Amniotic epithelial cell (primary cell): ENCODE measurements at regions not wholly inside any gene's neighbourhood (a gene's known extent, or its start where the extent isn't known, plus 50 kb on each side); places are given as distances from the start of the nearest gene placed in this dataset.

Source experiments
- DNase-seq: peaks from one replicate; pipeline ENCODE4 v3.0.0-alpha.2; 2010; ENCODE audit warnings: low read depth

GRCh38 chr1:55618199-55618598, 403.0 kb upstream of the USP24 start:
- DNase-seq, result peak; percentile 79

GRCh38 chr1:55617288-55617982, 402.3 kb upstream of the USP24 start:
- DNase-seq, result no peak

GRCh38 chr1:55612988-55613387, 397.8 kb upstream of the USP24 start:
- DNase-seq, result no peak

DNA sequence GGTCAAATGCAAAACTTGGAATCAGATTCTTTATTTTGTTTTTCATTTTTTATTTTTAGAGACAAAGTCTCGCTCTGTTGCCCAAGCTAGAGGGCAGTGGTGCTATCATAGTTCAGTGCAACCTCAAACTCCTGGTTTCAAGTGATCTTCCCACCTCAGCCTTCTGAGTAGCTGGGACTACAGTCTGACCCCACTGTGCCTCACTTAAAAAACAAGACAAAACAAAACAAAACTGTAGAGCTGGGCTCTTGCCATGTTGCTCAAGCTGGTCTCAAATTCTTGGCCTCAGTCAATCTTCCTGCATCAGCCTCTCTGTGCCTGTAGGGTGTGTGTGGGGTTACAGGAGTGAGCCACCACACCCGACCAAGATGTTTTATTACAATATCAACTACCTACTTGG, 396.0 kb upstream of the USP24 start:
- no peak for DNase-seq

GRCh38 chr1:55610203-55610602, 395.0 kb upstream of the USP24 start:
- no peak for DNase-seq

DNA sequence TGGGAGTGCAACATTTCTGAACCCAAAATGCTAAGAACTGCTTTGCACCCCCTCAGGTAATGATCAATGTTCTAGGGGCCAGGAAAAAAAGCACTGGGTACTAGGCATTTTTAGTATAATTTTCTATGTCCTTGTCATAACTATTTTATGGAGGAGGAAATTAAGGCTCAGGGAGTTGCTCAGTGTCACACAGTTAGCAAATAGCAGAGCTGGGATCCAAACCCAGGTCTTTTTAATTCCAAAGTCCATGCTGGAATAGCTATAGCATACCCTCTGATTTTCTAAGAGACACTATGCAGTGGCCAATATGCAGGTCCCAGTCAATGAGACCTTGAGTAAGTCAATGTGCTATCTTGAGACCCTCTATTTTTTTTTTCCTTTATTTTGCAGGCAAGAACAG, 394.5 kb upstream of the USP24 start:
- no peak for DNase-seq

DNA sequence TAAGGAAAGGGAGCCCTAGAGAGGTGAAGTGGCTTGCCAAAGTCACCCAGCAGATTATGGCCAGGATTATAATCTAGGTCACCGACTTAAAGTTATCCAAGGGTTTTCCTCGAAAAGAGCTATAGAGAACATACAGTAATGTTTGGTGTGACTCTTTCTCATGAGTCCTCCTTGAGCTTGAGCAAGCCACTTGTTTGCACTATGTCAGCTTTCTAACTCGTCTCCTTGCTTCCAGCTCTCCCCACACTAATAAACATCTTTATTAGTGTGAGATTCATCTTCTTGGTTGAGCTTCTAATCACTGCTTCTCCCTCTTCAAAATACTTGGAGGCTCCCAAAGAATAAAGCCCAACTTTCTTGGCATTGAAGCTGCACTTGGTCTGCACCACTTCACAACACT, 390.0 kb upstream of the USP24 start:
- DNase-seq, result no peak

GRCh38 chr1:55604749-55605148, 389.6 kb upstream of the USP24 start:
- DNase-seq, result peak; percentile 77

DNA sequence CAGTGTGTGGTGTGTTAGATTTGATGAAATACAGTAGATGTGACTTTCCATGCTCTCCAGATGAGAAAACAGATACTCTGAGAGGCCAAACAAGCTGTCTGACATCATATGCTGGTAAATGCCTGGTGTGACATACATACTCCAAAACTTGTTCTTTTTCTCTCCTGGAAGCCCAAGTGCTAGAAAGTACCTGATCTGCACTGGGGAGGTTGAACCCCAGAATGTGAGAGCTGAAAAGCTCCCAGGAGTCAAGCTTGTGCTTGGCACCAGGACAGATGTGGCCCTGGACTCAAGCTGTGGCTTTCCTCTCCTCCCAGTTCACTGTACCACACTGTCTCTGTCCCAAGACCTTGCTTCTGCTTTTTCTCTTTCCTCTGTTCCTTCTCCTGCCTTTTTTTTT, 389.0 kb upstream of the USP24 start:
- DNase-seq, result no peak

DNA sequence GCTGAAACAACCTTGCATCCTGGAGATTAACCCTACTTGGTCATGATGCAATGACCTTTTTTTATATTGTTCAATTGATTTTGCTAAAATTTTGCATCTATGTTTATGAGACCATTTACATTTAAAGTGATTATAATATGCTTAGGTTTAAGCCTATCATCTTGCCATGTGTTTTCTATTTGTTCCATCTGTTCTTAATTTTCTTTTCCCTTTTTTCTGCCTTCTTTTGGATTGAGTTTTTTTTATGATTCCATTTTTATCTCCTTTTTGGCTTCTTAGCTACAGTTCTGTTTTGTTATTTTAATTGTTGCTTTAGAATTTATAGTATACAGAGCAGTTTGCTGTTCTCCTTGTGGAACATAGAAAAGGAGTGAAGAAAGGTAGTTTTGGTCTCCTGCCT, 385.1 kb upstream of the USP24 start:
- DNase-seq, result no peak

- no peak for DNase-seq
Observed at GRCh38 chr1:55597910-55598309, 382.7 kb upstream of the USP24 start.

DNA sequence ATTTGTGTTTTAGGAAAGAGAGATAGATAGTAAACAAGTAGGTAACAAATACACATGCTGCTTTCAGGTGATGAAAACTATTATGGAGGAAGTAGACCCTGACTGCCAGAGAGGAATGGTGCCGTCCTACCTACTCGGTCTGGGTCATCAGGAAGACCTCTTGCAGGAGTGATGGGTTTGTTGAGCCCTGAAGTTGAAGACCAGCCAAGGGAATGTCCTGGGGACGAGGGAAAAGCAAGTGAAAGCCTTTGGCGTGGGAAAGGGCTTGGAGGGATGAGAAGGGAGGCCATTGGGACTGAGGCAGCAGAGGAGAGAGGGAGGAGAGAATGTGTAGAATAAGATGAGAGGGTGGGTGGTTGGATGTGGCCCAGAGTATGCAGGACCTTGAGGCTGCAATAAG, 379.5 kb upstream of the USP24 start:
- no peak for DNase-seq

DNA sequence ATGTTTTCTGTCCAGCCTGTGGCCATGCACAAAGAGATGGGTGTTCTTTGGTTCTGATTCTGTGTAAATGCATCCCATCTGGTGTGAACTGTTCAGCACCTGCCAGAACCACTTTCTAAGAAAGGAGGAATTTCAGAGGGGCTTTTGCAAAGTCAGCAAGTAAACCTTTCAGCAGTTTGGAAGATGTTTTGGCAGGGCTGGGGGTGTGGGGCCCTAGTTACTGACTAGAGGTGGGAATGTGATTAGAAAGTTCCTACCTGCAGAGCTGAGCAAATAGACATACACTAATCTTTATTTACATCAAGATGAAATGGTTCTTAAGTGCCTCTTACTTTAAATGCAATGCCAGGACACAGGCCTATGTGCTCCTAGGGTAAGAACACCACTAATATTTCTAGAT, 378.1 kb upstream of the USP24 start:
- no peak for DNase-seq

DNA sequence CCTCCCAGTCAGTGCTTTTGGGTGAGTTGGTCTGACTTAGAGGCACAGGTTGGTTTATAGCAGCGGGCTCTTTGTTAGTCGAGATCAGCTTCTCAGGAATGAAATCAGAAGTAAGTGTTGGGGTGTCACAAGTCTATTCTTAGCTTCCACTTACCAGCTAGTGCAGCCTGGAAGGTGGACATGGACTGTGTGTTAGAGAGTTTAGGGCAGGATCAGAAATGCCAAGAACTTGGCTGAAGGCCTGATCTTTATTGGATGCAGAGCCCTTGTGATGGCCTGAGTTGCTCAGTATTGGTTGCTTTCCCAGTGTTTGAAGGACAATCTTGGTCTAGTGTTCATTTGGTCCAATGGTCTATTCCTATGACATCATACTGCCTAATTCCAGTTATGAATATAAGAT, 377.0 kb upstream of the USP24 start:
- DNase-seq, result no peak

- peak; percentile 32 for DNase-seq
Observed at GRCh38 chr1:55589671-55590297, 374.6 kb upstream of the USP24 start.

DNA sequence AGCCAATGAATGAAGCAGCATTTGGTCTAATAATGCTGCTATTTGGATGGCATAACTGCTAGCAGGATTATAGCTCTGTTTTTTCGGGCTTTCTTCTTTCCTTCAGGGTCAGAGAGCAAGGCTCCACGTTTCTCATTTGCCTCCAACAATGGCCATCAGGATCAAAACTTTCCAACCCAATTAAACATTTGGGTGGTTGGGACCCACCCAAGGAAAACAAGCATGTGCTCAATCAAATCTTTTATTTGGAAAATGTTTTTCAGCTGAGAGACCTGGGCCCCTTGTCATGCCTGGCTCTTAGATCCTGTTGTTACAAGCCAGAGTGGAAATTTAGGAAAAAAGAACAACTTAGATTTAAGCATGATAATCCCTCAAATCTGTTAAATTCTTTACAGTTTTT, 373.1 kb upstream of the USP24 start:
- no peak for DNase-seq

DNA sequence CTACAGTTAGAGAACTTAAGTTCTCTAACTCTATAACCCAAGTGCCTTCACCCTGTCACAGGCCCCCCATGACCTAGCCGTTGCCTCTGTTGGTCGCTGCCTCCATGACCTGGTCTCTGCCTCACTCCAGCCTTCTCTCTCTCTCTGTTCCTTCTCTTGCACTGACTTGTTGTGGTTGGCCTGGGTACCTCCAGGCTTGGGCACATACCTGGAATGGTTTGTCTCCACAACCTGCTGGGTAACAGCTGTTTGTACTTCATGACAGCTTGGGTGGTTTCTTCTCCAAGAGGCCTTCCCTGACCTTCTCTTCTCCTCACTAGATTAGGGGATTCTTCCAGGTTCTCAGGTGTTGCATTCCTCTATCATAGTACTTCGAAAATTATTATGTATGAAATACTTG, 371.6 kb upstream of the USP24 start:
- no peak for DNase-seq

DNA sequence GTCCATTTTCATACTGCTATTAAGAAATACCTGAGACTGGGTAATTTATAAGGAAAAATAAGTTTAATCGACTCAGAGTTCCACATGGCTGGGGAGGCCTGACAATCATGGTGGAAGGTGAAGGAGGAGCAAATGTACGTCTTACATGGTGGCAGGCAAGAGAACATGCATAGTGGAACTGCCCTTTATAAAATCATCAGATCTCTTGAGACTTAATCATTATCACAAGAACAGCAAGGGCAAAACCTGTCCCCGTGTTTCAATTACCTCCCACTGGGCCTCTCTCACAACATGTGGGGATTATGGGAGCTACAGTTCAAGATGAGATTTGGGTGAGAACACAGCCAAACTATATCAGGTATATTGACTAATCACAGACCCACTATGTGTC, 370.2 kb upstream of the USP24 start:
- DNase-seq, result no peak

DNA sequence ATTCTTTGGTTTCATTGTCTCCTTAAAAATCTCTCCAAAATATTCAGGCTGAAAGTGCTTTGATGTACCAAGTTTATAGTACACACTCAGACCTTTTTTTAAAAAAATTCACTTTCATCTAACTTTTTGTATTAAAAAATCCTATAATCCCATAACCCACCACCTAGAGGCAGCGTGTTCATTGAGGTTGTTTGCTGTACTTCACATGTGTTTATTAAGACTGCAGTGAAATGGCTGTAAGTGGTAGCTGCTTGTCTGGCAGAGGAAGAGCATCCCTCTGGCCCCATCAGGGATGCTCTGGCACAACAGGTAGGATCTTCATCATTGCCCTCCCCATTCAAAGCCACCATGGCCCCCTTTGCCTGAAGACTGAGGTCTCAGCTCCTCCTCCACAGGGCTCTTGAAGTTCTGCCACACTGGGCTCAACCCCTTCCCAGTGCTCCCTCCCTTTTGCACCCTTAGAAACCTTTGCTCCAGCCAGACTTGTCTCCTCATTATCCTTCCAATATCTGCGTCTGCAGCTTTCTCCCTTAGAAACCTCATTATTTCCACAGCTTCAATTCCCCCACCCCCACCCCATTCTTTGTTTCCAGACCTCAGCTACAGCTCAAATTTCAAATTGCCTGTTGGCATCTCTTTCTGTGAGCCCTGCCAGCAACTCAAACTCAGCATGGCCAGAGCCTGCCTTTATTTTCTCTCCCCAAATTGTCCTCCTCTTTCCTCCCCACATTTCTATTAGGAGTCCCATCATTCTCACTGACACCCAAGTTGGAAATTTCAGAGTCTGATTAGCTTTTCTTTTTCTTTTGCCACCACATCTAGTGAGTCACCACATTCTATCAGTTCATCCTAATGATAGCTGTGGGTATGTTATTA, 369.6 kb upstream of the USP24 start:
- DNase-seq, result peak; percentile 58

- no peak for DNase-seq
Observed at GRCh38 chr1:55582084-55582483, 366.9 kb upstream of the USP24 start.

DNA sequence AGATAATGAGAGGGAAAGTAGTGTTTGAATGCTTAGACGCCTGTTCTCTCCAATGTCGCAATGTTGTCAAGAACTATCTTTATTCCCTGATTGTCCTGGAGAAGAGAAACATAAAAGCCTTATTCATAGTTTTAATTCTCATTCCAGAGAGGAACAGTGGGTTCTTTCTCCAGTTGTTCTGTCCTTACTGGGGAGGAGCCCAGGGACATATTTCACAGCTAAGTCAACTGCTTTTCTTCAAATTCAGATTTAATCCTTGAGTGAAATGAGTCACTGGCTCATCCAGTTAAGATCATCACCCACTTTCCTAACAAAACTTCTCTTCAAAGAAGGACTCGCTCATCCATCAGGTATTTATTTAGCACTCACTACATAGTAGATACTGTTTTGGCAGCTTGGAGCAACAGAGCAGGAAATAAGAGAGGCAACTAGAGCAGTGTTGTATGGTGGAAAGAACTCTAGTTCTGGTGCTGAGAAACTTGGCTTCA, 365.7 kb upstream of the USP24 start:
- DNase-seq, result peak; percentile 98

DNA sequence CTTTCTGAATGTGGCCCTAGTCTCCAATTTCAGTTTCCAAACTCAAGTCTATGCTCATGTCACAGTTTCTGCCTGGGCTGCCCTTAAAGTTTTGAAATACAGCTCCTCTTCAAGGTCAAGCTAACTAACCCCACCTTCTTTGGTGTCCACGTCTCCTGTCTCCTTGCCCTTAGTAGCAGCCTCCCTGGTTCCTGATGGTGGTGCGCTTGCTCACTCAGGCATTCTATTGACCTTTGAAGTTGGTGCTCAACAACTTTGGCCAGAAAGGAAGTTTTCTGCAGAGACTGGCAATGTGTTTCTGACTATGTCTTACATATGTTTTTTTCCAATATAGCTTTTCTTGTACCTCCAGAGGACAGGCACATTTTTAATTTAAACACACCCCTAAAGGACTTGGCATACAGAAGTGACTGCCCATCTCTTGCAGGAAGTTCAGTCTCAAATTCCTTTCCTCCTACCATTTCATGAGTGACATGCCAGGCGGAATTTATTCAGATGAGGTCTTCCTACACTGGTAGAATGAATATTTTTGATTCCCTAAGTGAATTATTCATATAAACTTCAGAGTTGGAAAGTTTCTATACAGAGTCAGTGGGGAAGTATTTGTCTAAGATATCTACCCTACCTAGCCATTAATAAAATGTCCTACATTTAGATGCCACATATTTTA, 364.3 kb upstream of the USP24 start:
- DNase-seq, result no peak
